ENCODE measurements at regions not wholly inside any gene's neighbourhood (a gene's known extent, or its start where the extent isn't known, plus 50 kb on each side); places are given as distances from the start of the nearest gene placed in this dataset.
"Not testable (repeated sequence)": the region's sequence is repeated elsewhere in the genome, so short reads cannot be mapped to it uniquely, and the experiment has no call there.

- TF ChIP-seq ZNF274 (IDR thresholded peaks at IDR 0.05; ENCODE audit: low read depth, low read length); YY1 (IDR thresholded peaks at IDR 0.05; ENCODE audit: insufficient read depth, insufficient read length); SUZ12 (IDR thresholded peaks at IDR 0.05; ENCODE audit: extremely low read depth, insufficient read depth, insufficient read length): not testable (repeated sequence)
Observed at GRCh38 chr20:48037798-48038197, 252.5 kb upstream of the SULF2 start.
